Upper lobe of left lung (tissue), 6 donors: ENCODE measurements at regions not wholly inside any gene's neighbourhood (a gene's known extent, or its start where the extent isn't known, plus 50 kb on each side); places are given as distances from the start of the nearest gene placed in this dataset.

Source experiments
- ATAC-seq, 2 donors: fragments of 200-7000 bp; cut with Tn5 transposase; one replicate each; pipeline ENCODE4 v1.9.1; 2022; ENCODE audit warnings: mild to moderate bottlenecking in 2 of 2, moderate library complexity in 2 of 2; ENCODE audit not compliant: low FRiP score in 2 of 2
- DNase-seq, 2 donors: peaks; one replicate each; pipeline ENCODE4 v3.0.0-alpha.2; 2019 to 2020
- H3K27ac ChIP-seq, 4 donors: fragments of 200-600 bp; sonication (generic); one replicate each; pipeline ENCODE4 v1.5.1; 2016 to 2019
- H3K27me3 ChIP-seq, 4 donors: fragments of 200-600 bp; sonication (generic); one replicate each; pipeline ENCODE4 v1.5.1; 2017 to 2019
- H3K36me3 ChIP-seq, 4 donors: fragments of 200-600 bp; sonication (generic); one replicate each; pipeline ENCODE4 v1.5.1; 2016 to 2019
- H3K4me1 ChIP-seq, 4 donors: fragments of 200-600 bp; sonication (generic); one replicate each; pipeline ENCODE4 v1.5.1; 2018 to 2019
- H3K4me3 ChIP-seq, 4 donors: fragments of 200-600 bp; sonication (generic); one replicate each; pipeline ENCODE4 v1.5.1; 2017 to 2019; ENCODE audit warnings: mild to moderate bottlenecking in 2 of 4, moderate library complexity in 1 of 4
- H3K9me3 ChIP-seq, 4 donors: fragments of 200-600 bp; sonication (generic); one replicate each; pipeline ENCODE4 v1.5.1; 2018 to 2019
- EP300 ChIP-seq, 4 donors: sonication (generic); formaldehyde crosslinking; IDR thresholded peaks; one replicate each; pipeline ENCODE4 v1.5.1; 2017; ENCODE audit warnings: antibody characterized with exemption in 4 of 4, control low read depth in 2 of 4
- POLR2A ChIP-seq, 4 donors: fragments of 450-650 bp; IDR thresholded peaks; one replicate each; pipeline ENCODE4 v1.5.1; 2016 to 2017; ENCODE audit warnings: antibody characterized with exemption in 4 of 4, mild to moderate bottlenecking in 2 of 4
- POLR2AphosphoS5 ChIP-seq, 2 donors: sonication (generic); formaldehyde crosslinking; IDR thresholded peaks; one replicate each; pipeline ENCODE4 v1.5.1; 2017; ENCODE audit warnings: antibody characterized with exemption in 2 of 2
- WGBS, 2 donors: methylation state at CpG; one replicate each; pipeline ENCODE4 v1.1.5; 2017 to 2018; 5-methylcytosine and 5-hydroxymethylcytosine counted together
- TF ChIP-seq, protein P1 (sequence below), 6 experiments: fragments of 450-650 bp in 4 of 6; fragments of 200-600 bp in 2 of 6; sonication (generic) in 2 of 6; IDR thresholded peaks; one replicate each; pipeline ENCODE4 v1.5.1; 2016 to 2019; ENCODE audit warnings: antibody characterized with exemption in 6 of 6
- donor health status: DM: no; HTN: no; CAD: no; lungs with moderate emphysema.
- donor health status: DM: no; HTN: yes; CAD: no; lungs with severe emphysema.

DNA sequence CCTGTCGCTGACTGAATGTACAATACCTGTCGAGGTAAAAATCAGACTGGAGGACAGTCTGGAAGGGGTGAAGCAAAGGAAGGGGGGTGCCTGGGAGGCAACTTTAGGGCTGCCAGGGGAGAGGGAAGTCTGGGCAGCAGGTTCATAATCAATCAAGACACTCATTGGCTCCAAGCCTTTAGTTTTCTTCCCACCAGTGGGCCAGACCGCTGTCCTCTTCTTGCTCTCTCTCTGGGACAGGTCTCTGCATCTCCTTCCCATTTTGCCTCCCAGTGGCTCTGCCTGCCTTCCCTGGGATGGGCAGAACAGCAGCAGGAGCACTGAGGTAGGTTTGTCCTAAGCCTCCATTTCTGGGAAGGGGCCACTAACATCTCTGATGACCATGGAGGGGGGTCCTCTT is 206.5 kb downstream of the TTC8 start:
- H3K9me3 ChIP-seq, result no peaks in the 10 kb centered on the region
- no peaks in the 10 kb centered on the region for H3K36me3 ChIP-seq
- H3K4me1 ChIP-seq, result peaks cover 5 to 16% (median 13%) of the 10 kb centered on the region in 4 donors
- H3K27me3 ChIP-seq, result peaks cover 0 to 12% (median 5%) of the 10 kb centered on the region in 4 donors
- DNase-seq (no peak), ATAC-seq (no peak)
- H3K4me3 ChIP-seq, result no peak overlapping the region
- TF ChIP-seq, protein P1, sequence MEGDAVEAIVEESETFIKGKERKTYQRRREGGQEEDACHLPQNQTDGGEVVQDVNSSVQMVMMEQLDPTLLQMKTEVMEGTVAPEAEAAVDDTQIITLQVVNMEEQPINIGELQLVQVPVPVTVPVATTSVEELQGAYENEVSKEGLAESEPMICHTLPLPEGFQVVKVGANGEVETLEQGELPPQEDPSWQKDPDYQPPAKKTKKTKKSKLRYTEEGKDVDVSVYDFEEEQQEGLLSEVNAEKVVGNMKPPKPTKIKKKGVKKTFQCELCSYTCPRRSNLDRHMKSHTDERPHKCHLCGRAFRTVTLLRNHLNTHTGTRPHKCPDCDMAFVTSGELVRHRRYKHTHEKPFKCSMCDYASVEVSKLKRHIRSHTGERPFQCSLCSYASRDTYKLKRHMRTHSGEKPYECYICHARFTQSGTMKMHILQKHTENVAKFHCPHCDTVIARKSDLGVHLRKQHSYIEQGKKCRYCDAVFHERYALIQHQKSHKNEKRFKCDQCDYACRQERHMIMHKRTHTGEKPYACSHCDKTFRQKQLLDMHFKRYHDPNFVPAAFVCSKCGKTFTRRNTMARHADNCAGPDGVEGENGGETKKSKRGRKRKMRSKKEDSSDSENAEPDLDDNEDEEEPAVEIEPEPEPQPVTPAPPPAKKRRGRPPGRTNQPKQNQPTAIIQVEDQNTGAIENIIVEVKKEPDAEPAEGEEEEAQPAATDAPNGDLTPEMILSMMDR (IDR thresholded peaks at IDR 0.05), result no peak
- TF ChIP-seq POLR2AphosphoS5 (IDR thresholded peaks at IDR 0.05), result no peak
- TF ChIP-seq POLR2A (IDR thresholded peaks at IDR 0.05), result no peak
- TF ChIP-seq EP300 (IDR thresholded peaks at IDR 0.05), result no peak
- 89 to 91% methylated on average over 3 of the region's 3 CpGs for WGBS, 2 donors
- no peak overlapping the region for H3K27ac ChIP-seq

DNA sequence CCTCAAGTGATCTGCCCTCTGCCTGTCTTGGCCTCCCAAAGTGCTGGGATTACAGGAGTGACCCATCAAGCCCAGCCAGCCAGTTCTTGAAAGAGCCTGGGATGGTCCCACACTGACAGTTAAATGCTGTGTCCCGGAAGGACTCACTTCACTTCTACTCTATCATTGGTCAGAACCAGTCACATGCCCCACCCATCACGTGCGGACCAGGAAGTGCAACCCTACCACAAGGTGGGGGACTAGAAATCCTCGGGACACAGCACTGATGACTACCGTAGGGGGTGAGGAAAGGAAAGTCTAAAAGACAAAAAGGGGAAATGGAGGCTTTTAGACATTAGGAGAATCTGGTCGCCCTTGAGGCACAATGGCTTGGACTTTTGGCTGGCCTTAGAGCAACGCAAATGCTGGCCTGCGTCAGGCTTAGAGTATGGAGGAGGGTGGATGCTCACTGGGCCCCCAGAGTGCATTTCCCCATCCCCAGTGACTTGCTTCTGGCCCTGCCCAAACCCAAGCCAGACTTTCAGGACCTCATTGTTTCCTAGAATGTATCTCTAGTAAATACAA is 207.7 kb downstream of the TTC8 start:
- Histone ChIP-seq H3K4me3 (no peak overlapping the region), H3K4me1 (peaks cover 5 to 7% (median 6%) of the 10 kb centered on the region in 4 donors), H3K27me3 (peaks cover 0 to 6% (median 2%) of the 10 kb centered on the region in 4 donors), H3K36me3 (no peaks in the 10 kb centered on the region), H3K27ac (no peak overlapping the region), H3K9me3 (no peaks in the 10 kb centered on the region)
- DNase-seq (no peak), ATAC-seq (no peak)
- TF ChIP-seq EP300 (IDR thresholded peaks at IDR 0.05), result no peak
- no peak for TF ChIP-seq POLR2A (IDR thresholded peaks at IDR 0.05)
- TF ChIP-seq POLR2AphosphoS5 (IDR thresholded peaks at IDR 0.05), result no peak
- TF ChIP-seq, protein P1 (IDR thresholded peaks at IDR 0.05), result no peak
- WGBS, 2 donors, result 88 to 94% methylated on average over 8 of the region's 8 CpGs

DNA sequence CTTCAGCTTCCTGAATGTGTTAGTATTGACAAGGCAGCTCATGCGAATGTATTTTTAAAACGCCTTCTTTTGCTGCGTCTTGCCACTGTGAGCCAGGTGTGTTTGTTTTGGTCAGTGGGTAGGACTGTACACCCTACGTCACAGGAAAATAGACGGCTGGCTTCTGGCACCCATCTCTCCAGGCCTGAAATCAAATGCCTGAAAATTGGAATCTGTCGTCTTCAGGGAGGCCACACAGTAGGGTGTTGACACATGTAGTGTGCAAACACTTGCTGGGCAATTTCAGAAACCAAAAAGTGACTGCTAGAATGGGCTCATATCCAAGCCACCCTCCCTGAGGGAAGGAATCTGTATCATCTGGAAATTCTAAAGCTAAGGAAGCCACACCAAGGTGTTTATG is 209.3 kb downstream of the TTC8 start:
- H3K9me3 ChIP-seq, result no peaks in the 10 kb centered on the region
- no peak overlapping the region for H3K4me3 ChIP-seq
- no peak for DNase-seq
- TF ChIP-seq EP300 (IDR thresholded peaks at IDR 0.05), result no peak
- TF ChIP-seq, protein P1 (IDR thresholded peaks at IDR 0.05), result no peak
- TF ChIP-seq POLR2A (IDR thresholded peaks at IDR 0.05), result no peak
- no peak for TF ChIP-seq POLR2AphosphoS5 (IDR thresholded peaks at IDR 0.05)
- no peak overlapping the region for H3K27ac ChIP-seq
- 70 to 82% methylated on average over 6 of the region's 6 CpGs for WGBS, 2 donors
- no peaks in the 10 kb centered on the region for H3K27me3 ChIP-seq
- no peaks in the 10 kb centered on the region for H3K36me3 ChIP-seq
- peak in 1 of 2 donors; percentile 23 for ATAC-seq
- no peaks in the 10 kb centered on the region for H3K4me1 ChIP-seq

DNA sequence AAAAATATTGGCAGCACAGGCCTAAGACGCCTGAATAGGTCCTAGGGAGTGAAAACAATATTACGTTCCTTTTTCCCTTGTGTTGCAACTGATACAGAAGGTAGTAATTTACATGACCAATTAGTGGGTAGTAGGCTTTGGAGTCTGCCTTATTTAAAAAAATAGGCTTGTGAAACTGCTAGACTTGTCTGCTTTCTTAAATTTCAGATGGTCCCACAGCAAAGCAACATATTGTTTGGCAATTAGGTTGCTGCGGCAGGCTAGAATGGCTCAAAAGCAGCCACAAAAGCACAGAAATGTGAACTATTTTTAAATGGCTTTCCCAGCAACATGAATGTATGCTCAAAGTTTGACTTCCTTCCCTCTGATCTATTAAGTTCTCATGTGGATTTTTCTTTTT is 211.9 kb downstream of the TTC8 start:
- WGBS, 2 donors, result 93 to 94% methylated on average over 3 of the region's 3 CpGs
- TF ChIP-seq POLR2A (IDR thresholded peaks at IDR 0.05) (no peak), POLR2AphosphoS5 (IDR thresholded peaks at IDR 0.05) (no peak)
- TF ChIP-seq, protein P1 (IDR thresholded peaks at IDR 0.05), result no peak
- Histone ChIP-seq H3K36me3 (no peaks in the 10 kb centered on the region), H3K27ac (no peak overlapping the region), H3K9me3 (no peaks in the 10 kb centered on the region), H3K4me3 (no peak overlapping the region), H3K4me1 (peaks cover 5 to 13% (median 7%) of the 10 kb centered on the region in 4 donors), H3K27me3 (no peaks in the 10 kb centered on the region)
- DNase-seq (no peak), ATAC-seq (no peak)

DNA sequence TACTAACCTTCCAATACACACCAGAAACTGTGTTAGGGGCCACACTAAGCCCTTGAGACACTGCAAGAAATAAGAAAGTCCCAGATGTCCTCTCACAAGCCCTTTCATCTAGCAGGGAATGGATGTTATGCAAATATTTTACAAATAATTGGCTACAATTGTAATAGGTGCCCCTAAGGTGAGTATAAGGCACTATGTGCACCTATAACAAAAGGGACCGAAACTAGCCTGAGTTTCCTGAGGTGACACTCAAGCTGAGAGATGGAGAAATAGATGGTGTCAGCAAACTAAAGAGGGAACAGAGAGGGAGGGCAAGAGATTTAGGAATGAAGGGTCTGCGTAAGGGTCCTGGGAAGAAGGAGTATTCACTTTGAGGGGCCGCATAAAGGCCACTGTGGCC is 212.6 kb downstream of the TTC8 start:
- Histone ChIP-seq H3K4me3 (no peak overlapping the region), H3K36me3 (no peaks in the 10 kb centered on the region), H3K27me3 (no peaks in the 10 kb centered on the region), H3K27ac (no peak overlapping the region), H3K9me3 (no peaks in the 10 kb centered on the region), H3K4me1 (peaks cover 7 to 19% (median 9%) of the 10 kb centered on the region in 4 donors)
- 97 to 98% methylated on average over 3 of the region's 3 CpGs for WGBS, 2 donors
- DNase-seq (no peak), ATAC-seq (no peak)
- TF ChIP-seq, protein P1 (IDR thresholded peaks at IDR 0.05), result no peak
- no peak for TF ChIP-seq POLR2AphosphoS5 (IDR thresholded peaks at IDR 0.05)
- TF ChIP-seq POLR2A (IDR thresholded peaks at IDR 0.05), result no peak
- no peak for TF ChIP-seq EP300 (IDR thresholded peaks at IDR 0.05)
